Ovary (tissue), 7 donors: ENCODE measurements at regions not wholly inside any gene's neighbourhood (a gene's known extent, or its start where the extent isn't known, plus 50 kb on each side); places are given as distances from the start of the nearest gene placed in this dataset.

ENCODE experiments used
- DNase-seq, 5 donors: peaks; one replicate each; pipeline ENCODE4 v3.0.0-alpha.2; 2019 to 2020
- H3K27ac ChIP-seq, 2 donors: fragments of 200-600 bp; one replicate each; pipeline versions ENCODE4 v1.5.1 to v1.8.0; 2019 to 2022
- H3K27me3 ChIP-seq: fragments of 200-600 bp; one replicate; pipeline ENCODE4 v1.8.0; 2022
- H3K36me3 ChIP-seq: fragments of 200-600 bp; sonication (generic); one replicate; pipeline ENCODE4 v1.5.1; 2019
- H3K4me1 ChIP-seq: one replicate; pipeline ENCODE4 v1.8.1; 2013; ENCODE audit warnings: mild to moderate bottlenecking, moderate library complexity; ENCODE audit not compliant: insufficient read depth
- H3K4me3 ChIP-seq: fragments of 200-600 bp; sonication (generic); one replicate; pipeline ENCODE4 v1.5.1; 2017
- H3K9me3 ChIP-seq, 2 donors: fragments of 200-600 bp in 1 of 2; sonication (generic) in 1 of 2; one replicate each; pipeline versions ENCODE4 v1.5.1 to v1.8.1; 2013 to 2019; ENCODE audit warnings: mild to moderate bottlenecking in 1 of 2, moderate library complexity in 1 of 2
- EP300 ChIP-seq: sonication (generic); formaldehyde crosslinking; IDR thresholded peaks from one replicate; pipeline ENCODE4 v1.6.1; 2017; ENCODE audit warnings: antibody characterized with exemption
- POLR2A ChIP-seq: fragments of 450-650 bp; IDR thresholded peaks from one replicate; pipeline ENCODE4 v1.6.1; 2017; ENCODE audit warnings: antibody characterized with exemption, mild to moderate bottlenecking, moderate library complexity
- WGBS, 3 donors: extraction: QIAGEN DNeasy Blood & Tissue Kit in 1 of 3; methylation state at CpG; one replicate each; pipeline versions ENCODE4 v1.1.5 to v1.1.7; 2013 to 2017; 5-methylcytosine and 5-hydroxymethylcytosine counted together
- intact Hi-C, 4 donors: fragments of 100-400 bp; cut with DNase I; formaldehyde crosslinking; loops; one replicate each; pipeline versions ENCODE4 v1.11.0 to v1.15.1; 2022 to 2023
- TF ChIP-seq, protein P1 (sequence below), 3 donors: fragments of 450-650 bp in 2 of 3; fragments of 200-600 bp in 1 of 3; IDR thresholded peaks; one replicate each; pipeline versions ENCODE4 v1.5.1 to v1.8.0; 2016 to 2022; ENCODE audit warnings: antibody characterized with exemption in 3 of 3, mild to moderate bottlenecking in 1 of 3
- donor health status: DM: no; HTN: no; CAD: no; lungs with moderate emphysema.
- donor health status: DM: no; HTN: no; CAD: no.
- donor health status: Bipolar disorder and iron deficiency.
- donor health status: DM: no; HTN: no; CAD: no.
- donor health status: DM: yes; HTN: yes; CAD: no.

DNA sequence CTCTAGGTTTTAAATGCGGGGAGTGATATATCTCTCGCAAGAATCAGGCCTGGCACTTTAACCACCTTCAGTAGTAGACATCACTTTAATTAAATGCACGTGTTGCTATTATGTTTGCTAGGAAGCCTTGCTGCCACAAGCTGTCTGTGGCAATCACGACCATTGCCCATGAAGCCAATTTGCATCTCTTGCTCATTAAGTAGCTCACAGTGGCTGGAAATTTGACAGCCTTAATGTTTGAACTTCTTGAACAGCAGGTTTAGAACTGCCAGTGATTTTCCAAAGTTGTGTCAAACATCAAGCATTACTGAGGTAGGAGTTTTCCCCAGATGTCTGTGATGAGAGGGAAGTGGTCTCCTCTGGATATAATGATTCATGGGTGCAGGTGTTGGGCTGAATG, 642.3 kb upstream of the CPEB2 start:
- H3K9me3 ChIP-seq = no peaks in the 10 kb centered on the region
- H3K36me3 ChIP-seq = no peaks in the 10 kb centered on the region
- intact Hi-C loops = no loop called here
- no peak overlapping the region for H3K27ac ChIP-seq
- TF ChIP-seq POLR2A (no peak), EP300 (no peak)
- TF ChIP-seq, protein P1, sequence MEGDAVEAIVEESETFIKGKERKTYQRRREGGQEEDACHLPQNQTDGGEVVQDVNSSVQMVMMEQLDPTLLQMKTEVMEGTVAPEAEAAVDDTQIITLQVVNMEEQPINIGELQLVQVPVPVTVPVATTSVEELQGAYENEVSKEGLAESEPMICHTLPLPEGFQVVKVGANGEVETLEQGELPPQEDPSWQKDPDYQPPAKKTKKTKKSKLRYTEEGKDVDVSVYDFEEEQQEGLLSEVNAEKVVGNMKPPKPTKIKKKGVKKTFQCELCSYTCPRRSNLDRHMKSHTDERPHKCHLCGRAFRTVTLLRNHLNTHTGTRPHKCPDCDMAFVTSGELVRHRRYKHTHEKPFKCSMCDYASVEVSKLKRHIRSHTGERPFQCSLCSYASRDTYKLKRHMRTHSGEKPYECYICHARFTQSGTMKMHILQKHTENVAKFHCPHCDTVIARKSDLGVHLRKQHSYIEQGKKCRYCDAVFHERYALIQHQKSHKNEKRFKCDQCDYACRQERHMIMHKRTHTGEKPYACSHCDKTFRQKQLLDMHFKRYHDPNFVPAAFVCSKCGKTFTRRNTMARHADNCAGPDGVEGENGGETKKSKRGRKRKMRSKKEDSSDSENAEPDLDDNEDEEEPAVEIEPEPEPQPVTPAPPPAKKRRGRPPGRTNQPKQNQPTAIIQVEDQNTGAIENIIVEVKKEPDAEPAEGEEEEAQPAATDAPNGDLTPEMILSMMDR (IDR thresholded peaks at IDR 0.05) = no peak
- no peak overlapping the region for H3K4me3 ChIP-seq
- no peaks in the 10 kb centered on the region for H3K4me1 ChIP-seq
- WGBS, 3 donors = 68 to 75% (median 74%) methylated on average over 4 of the region's 4 CpGs
- DNase-seq = no peak
- no peaks in the 10 kb centered on the region for H3K27me3 ChIP-seq

DNA sequence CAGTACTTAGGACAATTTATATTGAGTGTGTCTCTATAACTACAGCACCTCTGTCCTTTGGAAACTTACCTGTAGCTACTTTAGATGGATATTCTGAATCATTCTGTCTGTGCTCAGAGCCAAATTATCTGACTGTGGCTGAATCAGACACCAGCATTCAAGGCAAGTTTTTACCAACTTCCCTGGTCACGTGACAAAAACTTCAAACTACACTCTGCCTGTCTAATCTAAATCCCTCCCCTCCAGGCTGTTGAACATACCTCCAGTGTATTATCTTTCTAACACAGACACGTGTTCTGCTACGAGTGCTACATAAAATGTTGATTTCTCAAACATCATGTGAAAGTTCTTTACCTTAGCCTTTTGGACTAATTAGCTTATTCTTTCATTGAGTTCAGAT, 641.2 kb upstream of the CPEB2 start:
- DNase-seq = no peak
- H3K36me3 ChIP-seq = no peaks in the 10 kb centered on the region
- H3K27me3 ChIP-seq = no peaks in the 10 kb centered on the region
- intact Hi-C loops = no loop called here
- TF ChIP-seq POLR2A = no peak
- TF ChIP-seq EP300 = no peak
- TF ChIP-seq, protein P1 (IDR thresholded peaks at IDR 0.05) = no peak
- H3K4me3 ChIP-seq = no peak overlapping the region
- H3K4me1 ChIP-seq = no peaks in the 10 kb centered on the region
- no peaks in the 10 kb centered on the region for H3K9me3 ChIP-seq
- no peak overlapping the region for H3K27ac ChIP-seq
- 36 to 59% (median 38%) methylated on average over 3 of the region's 3 CpGs for WGBS, 3 donors

DNA sequence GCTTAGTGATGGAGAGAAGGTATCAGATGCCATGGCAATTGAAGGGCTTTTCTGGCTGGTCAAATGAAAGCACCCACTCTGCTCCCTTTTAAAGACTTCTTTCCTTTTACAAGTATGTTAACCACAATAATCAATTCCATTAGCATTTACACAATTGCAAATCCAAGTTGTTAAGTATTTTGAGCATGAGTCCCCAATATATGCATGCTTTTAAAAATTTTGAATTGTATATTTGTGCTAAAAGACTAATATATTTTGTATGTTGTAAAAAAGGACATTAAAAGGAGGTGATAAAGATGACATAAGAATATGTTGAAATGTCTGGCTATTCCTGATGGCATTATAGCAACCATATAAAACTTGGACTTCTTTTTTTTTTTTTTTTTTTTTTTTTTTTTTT, 639.9 kb upstream of the CPEB2 start:
- intact Hi-C loops = no loop called here
- no peaks in the 10 kb centered on the region for H3K27me3 ChIP-seq
- H3K9me3 ChIP-seq = no peaks in the 10 kb centered on the region

DNA sequence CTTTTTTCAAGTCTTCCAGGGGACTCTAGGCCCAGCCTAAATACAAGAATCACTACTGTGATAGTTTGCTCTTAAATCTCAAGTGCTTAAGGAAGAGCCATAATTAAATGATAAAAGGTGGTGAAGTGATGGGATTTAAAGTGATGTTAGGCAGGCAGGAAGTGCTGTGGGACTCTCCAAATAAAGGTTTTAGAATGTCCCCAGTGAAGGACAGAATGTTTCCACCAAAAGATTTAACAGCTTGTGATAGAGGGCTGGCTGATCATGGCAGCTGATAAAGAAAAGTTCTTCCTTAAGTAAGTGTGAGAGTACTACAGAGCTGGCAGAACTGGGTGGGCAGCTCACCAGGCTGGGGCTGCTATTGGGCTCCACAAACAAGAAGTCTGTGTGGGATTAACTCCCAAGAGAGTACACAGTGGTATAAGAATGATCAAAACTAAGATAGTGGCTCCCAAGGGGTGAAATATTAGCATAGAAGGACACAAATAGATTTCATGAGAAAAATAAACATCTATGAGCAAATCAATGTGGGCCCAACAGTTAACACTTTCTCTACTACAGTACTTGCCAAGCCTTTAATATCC, 637.2 kb upstream of the CPEB2 start:
- H3K36me3 ChIP-seq = no peaks in the 10 kb centered on the region
- no peak for DNase-seq
- TF ChIP-seq, protein P1 (IDR thresholded peaks at IDR 0.05) = no peak
- TF ChIP-seq POLR2A (no peak), EP300 (no peak)
- no peaks in the 10 kb centered on the region for H3K9me3 ChIP-seq
- H3K27ac ChIP-seq = no peak overlapping the region
- intact Hi-C loops = no loop called here
- H3K4me1 ChIP-seq = no peaks in the 10 kb centered on the region
- H3K4me3 ChIP-seq = no peak overlapping the region
- H3K27me3 ChIP-seq = no peaks in the 10 kb centered on the region

More for the DNA sequence above, 639.9 kb upstream of the CPEB2 start:
- Histone ChIP-seq H3K36me3 (no peaks in the 10 kb centered on the region), H3K4me1 (no peaks in the 10 kb centered on the region), H3K4me3 (no peak overlapping the region), H3K27ac (no peak overlapping the region)
- DNase-seq = no peak
- no peak for TF ChIP-seq POLR2A
- TF ChIP-seq EP300 = no peak
- TF ChIP-seq, protein P1 (IDR thresholded peaks at IDR 0.05) = no peak

DNA sequence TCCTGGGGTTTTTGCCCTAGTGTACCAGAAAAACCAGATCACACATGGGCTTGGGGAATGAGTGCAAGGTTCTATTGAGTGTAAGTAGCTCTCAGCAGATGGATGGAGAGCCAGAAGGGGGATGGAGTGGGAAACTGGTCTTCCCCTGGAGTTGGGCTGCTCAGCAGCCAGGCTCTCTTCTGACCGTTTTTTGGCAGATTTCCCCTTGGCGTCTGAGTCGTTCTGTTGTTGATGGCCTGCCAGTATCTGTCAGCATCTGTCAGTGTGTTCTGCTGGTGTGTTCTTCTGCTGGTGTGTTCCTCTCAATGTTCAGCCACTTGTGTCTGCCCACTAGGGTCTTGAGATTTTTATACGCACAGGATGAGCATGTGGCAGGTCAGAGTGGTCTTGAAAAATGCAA, 633.9 kb upstream of the CPEB2 start:
- no peak for TF ChIP-seq POLR2A
- no peak for TF ChIP-seq EP300
- TF ChIP-seq, protein P1 (IDR thresholded peaks at IDR 0.05) = no peak
- Histone ChIP-seq H3K9me3 (no peaks in the 10 kb centered on the region), H3K27me3 (no peaks in the 10 kb centered on the region), H3K4me3 (no peak overlapping the region), H3K4me1 (no peaks in the 10 kb centered on the region), H3K27ac (no peak overlapping the region), H3K36me3 (no peaks in the 10 kb centered on the region)
- WGBS, 3 donors = 49 to 68% (median 54%) methylated on average over 4 of the region's 4 CpGs
- intact Hi-C loops = no loop called here
- no peak for DNase-seq
